NOMO-1 treated with DMSO at 0.1 percent for 48 hours (cell line): ENCODE measurements at regions not wholly inside any gene's neighbourhood (a gene's known extent, or its start where the extent isn't known, plus 50 kb on each side); places are given as distances from the start of the nearest gene placed in this dataset.
A peak's percentile ranks its signal among the peaks of the same experiment; 100 is the strongest.
"Not testable (repeated sequence)": the region's sequence is repeated elsewhere in the genome, so short reads cannot be mapped to it uniquely, and the experiment has no call there.

ENCODE experiments used
- DNase-seq: peaks from one replicate; lab custom pipeline; 2025; ENCODE audit not compliant: unreplicated experiment; lab: John Stamatoyannopoulos, UW

DNA sequence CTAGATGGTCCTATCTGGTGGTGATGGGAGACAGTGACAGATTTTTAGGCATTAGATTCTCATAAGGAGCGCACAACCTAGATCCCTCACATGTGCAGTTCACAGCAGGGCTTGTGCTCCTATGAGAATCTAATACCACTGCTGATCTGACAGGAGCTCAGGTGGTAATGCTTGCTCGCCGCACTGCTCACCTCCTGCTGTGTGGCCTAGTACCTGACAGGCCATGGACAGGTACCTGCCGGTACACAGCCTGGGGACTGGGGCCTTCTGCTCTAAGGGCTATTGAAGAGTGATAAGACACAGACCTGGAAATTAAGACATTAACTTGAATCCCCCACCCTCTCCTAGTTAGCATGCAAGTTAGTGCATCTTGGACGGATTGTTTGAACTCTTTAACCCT lies 64.4 kb downstream of the KLRB1 start:
- DNase-seq = not testable (repeated sequence)

DNA sequence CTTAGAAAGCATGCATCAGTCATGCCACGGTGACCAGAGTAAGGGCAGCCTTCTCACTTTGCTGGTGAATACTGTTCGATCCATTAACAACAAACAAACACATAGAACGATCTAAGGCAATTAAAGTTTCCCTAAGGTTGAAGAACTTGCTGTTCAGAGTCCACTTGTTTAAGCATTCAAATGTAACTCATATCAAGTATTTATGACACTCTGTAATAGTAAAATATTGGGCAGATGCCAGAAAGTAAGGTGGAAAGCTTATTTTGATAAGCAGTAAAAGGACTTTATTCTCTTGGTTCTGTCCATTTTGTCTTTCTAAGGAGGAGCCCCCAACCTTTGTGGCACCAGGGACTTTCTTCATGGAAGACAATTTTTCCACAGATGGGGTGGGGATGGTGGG lies 64.9 kb downstream of the KLRB1 start:
- DNase-seq = not testable (repeated sequence)

- not testable (repeated sequence) for DNase-seq
These were observed 91.8 kb downstream of the KLRB1 start for GRCh38 chr12:9515925-9516324.

DNA sequence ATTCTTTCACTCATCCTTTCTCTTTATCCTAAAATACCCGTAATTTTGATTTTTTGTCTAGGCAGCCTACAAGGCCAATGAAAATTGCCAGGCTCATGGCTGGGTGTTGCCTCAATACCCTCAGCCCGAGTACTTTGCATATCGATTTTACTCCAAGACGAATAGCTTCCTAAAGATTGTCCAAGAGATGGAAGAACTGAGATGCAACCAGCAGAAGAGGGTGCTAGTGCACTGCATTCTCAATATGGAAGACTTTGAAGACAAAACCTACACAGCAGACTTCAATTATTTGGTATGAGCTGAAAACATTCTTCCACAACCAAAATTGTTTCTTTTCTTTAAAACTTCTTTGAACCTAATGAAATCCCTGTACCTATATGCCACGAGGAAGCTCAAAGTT lies 95.0 kb downstream of the KLRB1 start:
- not testable (repeated sequence) for DNase-seq

- DNase-seq = not testable (repeated sequence)
These were observed 97.2 kb downstream of the KLRB1 start for GRCh38 chr12:9510392-9511011.

- DNase-seq = no peak
These were observed 98.1 kb downstream of the KLRB1 start for GRCh38 chr12:9509464-9510161.

DNA sequence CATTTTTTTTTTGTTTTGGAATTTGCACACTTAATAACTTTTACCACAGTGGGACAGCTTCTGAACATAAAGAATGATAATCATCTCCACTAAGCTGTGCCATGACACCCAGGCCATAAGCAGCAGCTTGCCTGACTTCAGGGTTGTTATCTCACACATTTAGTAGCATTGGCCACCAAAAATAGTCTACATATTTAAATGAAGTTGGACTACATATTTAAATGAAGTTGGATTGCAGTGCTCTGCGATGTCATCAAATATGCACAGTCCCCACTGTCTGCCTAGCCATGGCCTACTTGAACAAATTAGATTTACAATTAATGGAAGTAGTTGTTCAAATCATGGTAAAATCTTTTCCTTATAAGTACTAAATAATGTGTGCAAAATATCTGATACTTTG lies 101.0 kb downstream of the KLRB1 start:
- no peak for DNase-seq

GRCh38 chr12:9503384-9503783 lies 104.3 kb downstream of the KLRB1 start:
- not testable (repeated sequence) for DNase-seq

GRCh38 chr12:9502845-9503244 lies 104.9 kb downstream of the KLRB1 start:
- not testable (repeated sequence) for DNase-seq

DNA sequence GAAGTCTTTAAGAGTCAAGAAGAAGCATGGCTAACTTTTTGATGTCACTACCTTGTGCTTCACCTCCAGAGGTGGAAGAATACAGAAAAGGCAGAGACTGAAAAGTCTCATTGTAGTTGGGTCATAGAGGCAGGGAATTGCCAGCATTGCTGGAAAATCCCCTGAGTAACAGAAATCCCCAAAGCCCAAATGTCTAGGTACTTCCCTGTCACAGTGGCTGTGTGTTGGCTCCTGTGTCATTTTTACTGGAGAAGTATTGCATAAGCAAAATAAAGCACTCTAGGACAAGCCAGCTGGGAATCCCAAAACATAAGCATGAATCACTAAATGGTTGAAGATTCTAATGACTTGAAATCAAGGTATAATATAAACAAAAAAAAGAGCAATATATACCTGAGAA lies 114.4 kb downstream of the KLRB1 start:
- not testable (repeated sequence) for DNase-seq

GRCh38 chr12:9481289-9481688 lies 126.4 kb downstream of the KLRB1 start:
- not testable (repeated sequence) for DNase-seq

- DNase-seq = peak; percentile 38
These were observed 133.5 kb downstream of the KLRB1 start for GRCh38 chr12:9474197-9474596.

DNA sequence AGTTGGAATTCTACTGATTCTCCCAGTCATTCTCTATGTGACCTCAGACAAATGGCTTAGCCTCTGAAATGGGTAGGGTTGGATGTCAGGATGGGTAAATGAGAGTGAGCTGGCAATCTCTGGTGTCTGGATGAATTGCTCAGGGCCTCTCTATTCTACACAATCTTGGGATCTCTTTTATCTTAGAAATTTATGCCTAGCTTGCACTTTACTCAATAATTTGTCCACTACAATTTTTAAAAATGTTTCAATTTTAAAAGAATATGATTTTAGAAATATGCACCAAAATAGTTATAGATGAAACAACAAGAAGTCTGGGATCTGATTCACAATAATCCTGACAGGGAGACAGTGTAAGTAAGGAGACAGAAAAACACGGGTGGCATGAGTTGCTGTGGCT lies 134.1 kb downstream of the KLRB1 start:
- DNase-seq = not testable (repeated sequence)

GRCh38 chr12:9471501-9471900 lies 136.2 kb downstream of the KLRB1 start:
- not testable (repeated sequence) for DNase-seq

GRCh38 chr12:9470367-9470766 lies 137.3 kb downstream of the KLRB1 start:
- DNase-seq = not testable (repeated sequence)

GRCh38 chr12:9469956-9470355 lies 137.8 kb downstream of the KLRB1 start:
- DNase-seq = not testable (repeated sequence)

DNA sequence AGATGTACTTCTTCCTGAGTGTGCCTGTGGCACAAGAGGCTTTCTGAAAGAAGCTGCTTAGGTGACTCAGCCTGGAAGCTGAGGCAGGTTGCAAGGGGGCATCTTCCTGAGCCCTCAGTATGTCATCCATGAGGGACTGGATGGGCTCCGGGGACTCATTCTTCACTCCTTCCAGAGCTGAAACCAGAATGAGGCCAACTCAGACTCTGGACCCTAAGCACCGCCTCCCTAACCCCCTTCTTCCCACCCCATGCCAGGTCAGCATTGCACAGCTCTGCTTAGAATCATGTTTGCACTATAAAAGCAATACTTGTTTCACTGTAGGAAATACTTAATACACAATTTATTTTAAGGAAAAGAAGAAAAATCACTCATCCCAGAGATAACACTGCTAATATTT lies 138.3 kb downstream of the KLRB1 start:
- DNase-seq = not testable (repeated sequence)

DNA sequence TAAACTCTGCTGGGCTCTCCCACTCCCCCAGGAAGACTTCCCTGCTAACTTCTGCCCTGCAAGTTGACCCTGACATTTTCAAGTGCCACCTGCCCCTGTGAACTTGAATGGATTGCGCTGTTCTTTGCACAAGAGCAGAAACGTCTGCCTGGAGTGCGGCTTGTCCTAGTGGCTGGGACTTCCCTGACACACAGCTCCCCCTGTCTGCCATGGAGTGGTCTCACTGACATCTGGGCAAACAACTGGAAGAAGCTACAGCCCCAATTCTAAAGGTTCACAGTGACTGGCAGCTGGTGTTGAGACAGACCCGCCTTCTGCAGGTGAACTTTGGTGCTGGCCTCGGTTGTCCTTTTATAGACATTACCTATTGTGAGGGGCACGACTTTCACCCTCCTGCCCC lies 138.7 kb downstream of the KLRB1 start:
- DNase-seq = peak; percentile 38

DNA sequence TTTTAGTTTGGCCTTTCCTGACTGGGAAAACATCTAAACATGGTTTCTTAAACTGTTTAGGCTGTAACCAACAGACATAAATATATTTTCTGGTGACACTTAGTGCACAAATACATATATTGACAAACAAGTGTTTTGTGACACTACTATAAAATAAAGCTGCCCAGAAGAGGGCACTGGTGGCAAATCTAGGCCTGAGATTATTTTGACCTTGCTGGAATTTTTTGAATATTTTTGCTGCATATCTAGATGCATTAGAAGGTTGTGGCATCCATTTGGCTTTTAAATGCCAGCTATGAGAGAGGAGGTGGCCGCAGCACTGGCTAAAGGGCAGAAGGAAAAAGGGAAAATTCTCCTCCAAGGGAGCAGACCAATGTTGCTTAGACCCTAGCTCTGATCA lies 139.6 kb downstream of the KLRB1 start:
- not testable (repeated sequence) for DNase-seq

DNA sequence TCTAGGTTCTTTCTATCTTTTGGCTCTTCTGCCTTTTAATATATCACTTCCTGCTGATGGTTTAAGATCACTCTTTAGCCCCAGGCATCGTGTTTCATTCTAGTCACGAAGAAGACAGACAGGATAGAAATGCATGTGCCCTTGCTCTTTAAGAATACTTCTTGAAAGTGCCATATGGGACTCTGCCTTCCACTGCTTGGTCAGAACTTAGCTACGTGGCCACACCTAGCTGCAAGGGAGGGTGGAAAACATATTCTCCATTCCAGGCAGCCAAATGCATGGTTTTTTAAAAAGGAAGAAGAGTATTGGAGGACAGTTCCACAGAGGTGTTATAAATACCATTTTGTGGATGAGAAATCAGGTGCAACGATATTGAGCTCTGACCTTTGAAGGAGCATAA lies 143.3 kb downstream of the KLRB1 start:
- DNase-seq = no peak

- DNase-seq = not testable (repeated sequence)
These were observed 152.2 kb downstream of the KLRB1 start for GRCh38 chr12:9455516-9455915.

GRCh38 chr12:9454021-9454420 lies 153.7 kb downstream of the KLRB1 start:
- DNase-seq = not testable (repeated sequence)
